ENCODE measurements at regions not wholly inside any gene's neighbourhood (a gene's known extent, or its start where the extent isn't known, plus 50 kb on each side); places are given as distances from the start of the nearest gene placed in this dataset.

GRCh38 chr2:43160778-43161177 lies 65.6 kb downstream of the ZFP36L2 start:
- TF ChIP-seq CTCF (IDR thresholded peaks at IDR 0.05 in 4 of 5, conservative IDR thresholded peaks at IDR 0.05 in 1 of 5) (no peak), POLR2A (IDR thresholded peaks at IDR 0.05) (no peak)

Data from gastrocnemius medialis (tissue), 4 donors.